Mucosa of descending colon (tissue), 3 donors: ENCODE measurements at regions not wholly inside any gene's neighbourhood (a gene's known extent, or its start where the extent isn't known, plus 50 kb on each side); places are given as distances from the start of the nearest gene placed in this dataset.

Experiments
- ATAC-seq: fragments of 200-7000 bp; cut with Tn5 transposase; one replicate; pipeline ENCODE4 v1.9.1; 2020; ENCODE audit warnings: mild to moderate bottlenecking, moderate library complexity
- DNase-seq, 3 donors: peaks; one replicate each; pipeline ENCODE4 v3.0.0-alpha.2; 2020
- H3K36me3 ChIP-seq: fragments of 200-600 bp; one replicate; pipeline ENCODE4 v1.8.0; 2021; ENCODE audit warnings: low read depth, mild to moderate bottlenecking
- H3K4me1 ChIP-seq: fragments of 200-600 bp; one replicate; pipeline ENCODE4 v1.8.0; 2021; ENCODE audit warnings: low read depth, mild to moderate bottlenecking
- H3K4me3 ChIP-seq: fragments of 200-600 bp; one replicate; pipeline ENCODE4 v1.8.0; 2021; ENCODE audit warnings: mild to moderate bottlenecking
- H3K9me3 ChIP-seq: fragments of 200-600 bp; one replicate; pipeline ENCODE4 v1.8.0; 2021; ENCODE audit warnings: mild to moderate bottlenecking
- CTCF ChIP-seq: fragments of 200-600 bp; IDR thresholded peaks from one replicate; pipeline ENCODE4 v1.8.0; 2022; ENCODE audit warnings: antibody characterized with exemption, mild to moderate bottlenecking
- intact Hi-C, 2 donors: fragments of 100-400 bp; cut with DNase I in 1 of 2; cut with micrococcal nuclease in 1 of 2; formaldehyde crosslinking; loops; one replicate each; pipeline versions ENCODE4 v1.11.0 to v1.11.1; 2022; cut with DNase I, micrococcal nuclease
- donor health status: DM: no; HTN: no; CAD: no; lungs with moderate emphysema.
- donor health status: DM: no; HTN: no; CAD: no.
- donor health status: DM: no; HTN: yes; CAD: no.

DNA sequence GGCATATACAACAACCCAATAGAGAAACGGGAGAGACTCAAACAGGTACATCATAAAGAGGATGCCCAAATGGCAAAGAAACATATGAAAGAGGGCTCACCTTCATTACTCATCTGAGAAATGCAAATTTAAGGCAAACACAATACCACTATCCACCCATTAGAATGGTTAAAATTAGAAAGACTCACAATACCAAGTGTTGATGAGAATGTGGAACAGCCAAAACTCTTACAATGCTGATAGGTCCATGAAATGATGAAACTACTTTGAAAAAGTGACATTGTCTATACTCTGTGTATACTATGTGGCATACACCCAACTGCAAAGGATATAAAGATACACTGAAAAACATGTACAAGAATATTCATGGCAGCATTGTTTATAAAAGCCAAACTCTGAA is 96.2 kb upstream of the TSHZ3 start:
- Histone ChIP-seq H3K4me3 (no peak overlapping the region), H3K9me3 (no peaks in the 10 kb centered on the region), H3K36me3 (no peaks in the 10 kb centered on the region), H3K4me1 (no peaks in the 10 kb centered on the region)
- DNase-seq (no peak), ATAC-seq (no peak)
- no peak for TF ChIP-seq CTCF
- intact Hi-C loops = no loop called here

GRCh38 chr19:31448221-31448657 is 99.0 kb upstream of the TSHZ3 start:
- Histone ChIP-seq H3K36me3 (no peaks in the 10 kb centered on the region), H3K9me3 (no peaks in the 10 kb centered on the region), H3K4me3 (no peak overlapping the region), H3K4me1 (no peaks in the 10 kb centered on the region)
- intact Hi-C loops = no loop called here
- ATAC-seq = peak; percentile 56
- peak; percentile 25 to 69 (median 44) for DNase-seq
- TF ChIP-seq CTCF = no peak

GRCh38 chr19:31449379-31449778 is 100.1 kb upstream of the TSHZ3 start:
- no peak for ATAC-seq
- no peak overlapping the region for H3K4me3 ChIP-seq
- no peak for DNase-seq
- intact Hi-C loops = no loop called here
- no peaks in the 10 kb centered on the region for H3K4me1 ChIP-seq
- H3K36me3 ChIP-seq = no peaks in the 10 kb centered on the region
- no peak for TF ChIP-seq CTCF
- H3K9me3 ChIP-seq = no peaks in the 10 kb centered on the region

GRCh38 chr19:31450696-31451095 is 101.5 kb upstream of the TSHZ3 start:
- intact Hi-C loops = no loop called here
- no peak overlapping the region for H3K4me3 ChIP-seq
- no peak for TF ChIP-seq CTCF
- ATAC-seq (no peak), DNase-seq (no peak)
- H3K4me1 ChIP-seq = no peaks in the 10 kb centered on the region
- no peaks in the 10 kb centered on the region for H3K36me3 ChIP-seq
- H3K9me3 ChIP-seq = no peaks in the 10 kb centered on the region

DNA sequence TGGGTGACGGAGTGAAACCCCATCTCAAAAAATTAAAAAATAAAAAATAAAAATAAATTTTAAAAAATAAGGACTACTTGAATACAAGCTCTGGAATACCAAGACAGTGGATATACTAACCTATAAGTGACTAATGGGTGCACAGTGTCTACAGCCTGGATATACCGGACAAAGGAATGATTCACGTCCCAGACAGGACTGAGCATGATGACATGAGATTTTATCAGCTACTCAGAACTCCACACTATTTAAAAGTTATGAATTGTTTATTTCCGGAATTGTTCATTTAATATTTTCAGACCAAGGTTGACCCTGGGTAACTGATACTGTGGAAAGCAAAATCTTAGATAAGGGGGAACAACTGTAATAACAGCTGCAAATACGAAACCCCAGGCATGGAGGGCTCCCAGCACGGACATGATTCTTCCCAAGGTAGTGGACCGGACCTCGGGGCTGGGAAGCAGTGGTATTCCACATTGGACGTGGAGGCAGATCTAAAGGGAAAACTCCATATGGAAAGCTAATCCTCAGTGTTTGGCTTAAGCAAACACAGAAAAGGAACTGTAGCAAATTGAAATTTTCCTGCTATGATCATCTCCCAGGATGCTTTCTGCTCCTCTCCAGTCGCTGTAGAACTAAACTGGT is 102.6 kb upstream of the TSHZ3 start:
- ATAC-seq = no peak
- TF ChIP-seq CTCF = no peak

DNA sequence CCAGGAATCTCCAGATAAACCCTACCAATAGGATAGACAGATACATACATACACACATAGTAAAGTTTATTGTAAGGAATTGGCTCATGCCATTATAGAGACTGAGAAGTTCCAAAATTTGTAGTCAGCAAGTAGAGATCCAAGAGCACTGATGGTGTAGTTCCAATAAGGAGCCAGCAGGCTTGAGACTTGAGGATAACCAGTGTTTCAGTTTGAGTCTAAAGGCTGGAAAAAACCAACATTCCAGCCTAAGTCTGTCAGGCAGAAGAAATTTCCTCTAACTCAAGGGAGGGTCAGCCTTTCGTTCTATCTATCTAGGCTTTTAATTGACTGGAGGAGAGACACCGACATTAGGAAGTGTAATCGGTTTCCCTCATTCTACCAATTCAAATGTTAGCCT is 110.2 kb upstream of the TSHZ3 start:
- DNase-seq (no peak), ATAC-seq (no peak)
- Histone ChIP-seq H3K36me3 (no peaks in the 10 kb centered on the region), H3K4me3 (no peak overlapping the region), H3K4me1 (no peaks in the 10 kb centered on the region), H3K9me3 (no peaks in the 10 kb centered on the region)
- TF ChIP-seq CTCF = no peak
- intact Hi-C loops = no loop called here

More for the DNA sequence above, 102.6 kb upstream of the TSHZ3 start:
- Histone ChIP-seq H3K4me3 (no peak overlapping the region), H3K36me3 (no peaks in the 10 kb centered on the region), H3K4me1 (no peaks in the 10 kb centered on the region), H3K9me3 (no peaks in the 10 kb centered on the region)
- intact Hi-C loops = no loop called here
- no peak for DNase-seq
